ENCODE measurements at regions not wholly inside any gene's neighbourhood (a gene's known extent, or its start where the extent isn't known, plus 50 kb on each side); places are given as distances from the start of the nearest gene placed in this dataset.

DNA sequence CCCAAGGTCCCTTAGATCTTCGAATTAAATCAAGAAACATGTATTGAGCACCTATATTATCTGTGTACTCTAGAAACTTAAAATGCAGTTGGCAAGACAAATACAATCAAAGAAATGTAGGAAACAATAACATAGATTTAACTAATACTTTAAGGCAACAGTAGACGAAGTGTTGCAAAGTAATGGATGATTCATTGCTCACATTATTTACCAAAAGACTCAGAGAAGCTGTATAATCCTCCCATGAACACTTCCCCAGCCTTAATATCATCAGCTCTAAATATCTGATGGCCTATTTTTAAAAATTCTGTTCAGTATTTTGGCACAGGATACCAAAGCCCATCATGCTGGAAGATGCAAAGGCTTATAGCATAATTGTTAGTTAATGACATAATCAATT, 272.1 kb upstream of the TTC14 start:
- DNase-seq (ENCODE audit: insufficient read length, low spot score) (no peak), FAIRE-seq (no peak)

DNA sequence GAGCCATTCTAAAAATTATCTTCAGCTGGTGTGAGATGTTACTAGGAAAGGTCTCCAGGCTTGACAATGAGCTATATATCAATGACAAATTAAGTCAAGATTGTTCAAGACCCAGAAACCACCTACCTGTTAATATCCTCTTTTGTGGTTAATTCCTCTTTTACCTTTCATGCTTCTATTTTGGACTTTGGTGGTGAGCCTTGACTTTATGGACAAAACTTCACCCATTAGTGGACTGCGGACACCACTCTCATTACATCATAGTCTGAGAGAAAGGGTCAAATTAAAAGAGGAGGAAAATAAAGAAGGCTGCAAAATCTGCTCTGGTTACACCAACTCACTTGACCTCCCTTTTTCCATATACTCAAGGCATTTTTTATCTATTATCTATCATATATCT, 271.5 kb upstream of the TTC14 start:
- DNase-seq (ENCODE audit: insufficient read length, low spot score) (no peak), FAIRE-seq (no peak)

DNA sequence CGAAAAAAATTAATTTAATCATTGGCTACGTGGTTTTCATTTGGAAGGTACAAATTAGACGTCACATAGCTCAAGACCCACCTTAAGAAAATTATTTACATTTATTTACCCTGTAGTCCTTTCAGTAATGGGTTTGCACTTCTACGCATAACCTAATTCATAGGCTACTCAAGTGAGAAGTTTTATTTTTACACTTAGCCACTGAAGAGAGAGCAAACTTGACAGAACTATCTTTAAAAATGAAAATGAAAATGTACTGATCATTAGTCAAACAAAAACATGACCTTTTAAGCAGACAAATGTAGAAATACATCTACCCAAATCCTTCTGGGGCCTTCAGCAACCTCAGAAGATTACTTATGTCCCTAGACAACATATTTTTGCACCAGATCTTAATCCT, 269.4 kb upstream of the TTC14 start:
- FAIRE-seq (no peak), DNase-seq (ENCODE audit: insufficient read length, low spot score) (no peak)

DNA sequence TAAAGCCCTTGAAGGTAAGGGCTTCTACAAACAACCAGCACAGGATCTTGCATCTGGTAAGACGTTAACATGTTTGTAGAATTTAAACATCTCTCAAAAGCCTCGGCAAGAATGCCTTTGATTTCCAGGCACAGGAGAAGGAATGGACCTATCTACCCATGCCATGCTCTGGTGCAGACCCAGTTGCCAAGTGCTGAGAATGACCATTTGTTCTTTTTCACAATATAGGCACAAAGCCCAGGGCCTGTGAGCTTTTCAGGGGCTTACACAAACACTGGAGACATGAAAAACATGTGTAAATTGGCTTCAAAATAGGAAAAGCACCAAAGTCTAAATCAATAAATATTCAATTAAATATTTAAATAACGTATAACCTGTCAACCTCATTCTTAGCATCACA, 266.9 kb upstream of the TTC14 start:
- FAIRE-seq (no peak), DNase-seq (ENCODE audit: insufficient read length, low spot score) (no peak)

DNA sequence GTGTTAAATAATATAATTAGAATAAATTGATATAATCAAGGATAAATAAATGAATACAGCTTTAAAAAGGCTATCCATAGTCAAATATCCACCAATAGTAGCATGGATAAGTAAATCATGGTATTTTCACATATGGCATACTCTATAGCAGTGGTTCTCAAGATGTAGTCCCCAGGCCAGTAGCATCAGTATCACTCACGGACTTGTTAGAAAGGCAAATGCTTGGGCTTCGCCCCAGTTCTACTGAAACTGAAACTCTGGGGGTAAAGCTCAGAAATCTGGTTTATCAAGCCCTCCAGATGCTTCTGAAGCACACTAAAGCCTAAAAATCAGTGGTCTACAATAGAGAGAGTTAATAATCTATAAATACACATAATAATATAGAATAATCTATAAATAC, 261.6 kb upstream of the TTC14 start:
- FAIRE-seq: no peak
- DNase-seq (ENCODE audit: insufficient read length, low spot score): no peak

DNA sequence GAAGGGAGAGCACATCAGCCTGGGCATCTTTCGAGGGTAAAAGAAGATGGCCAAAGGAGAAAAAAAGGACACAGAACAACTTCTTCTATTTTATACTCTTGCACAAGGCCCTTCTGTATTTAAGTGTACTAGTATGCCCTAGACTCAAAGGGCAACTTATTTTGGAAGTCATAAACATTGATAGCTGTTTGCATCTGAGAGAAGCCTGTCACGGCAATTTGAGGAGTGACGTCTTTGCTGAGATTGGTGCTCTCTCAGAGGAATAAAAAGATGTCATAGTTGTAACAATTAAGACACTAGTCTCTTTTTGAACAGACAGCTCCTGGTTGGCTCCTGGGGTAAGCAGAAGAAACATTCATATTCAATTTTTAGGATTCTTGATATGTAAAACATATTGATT, 260.4 kb upstream of the TTC14 start:
- FAIRE-seq (no peak), DNase-seq (ENCODE audit: insufficient read length, low spot score) (no peak)

DNA sequence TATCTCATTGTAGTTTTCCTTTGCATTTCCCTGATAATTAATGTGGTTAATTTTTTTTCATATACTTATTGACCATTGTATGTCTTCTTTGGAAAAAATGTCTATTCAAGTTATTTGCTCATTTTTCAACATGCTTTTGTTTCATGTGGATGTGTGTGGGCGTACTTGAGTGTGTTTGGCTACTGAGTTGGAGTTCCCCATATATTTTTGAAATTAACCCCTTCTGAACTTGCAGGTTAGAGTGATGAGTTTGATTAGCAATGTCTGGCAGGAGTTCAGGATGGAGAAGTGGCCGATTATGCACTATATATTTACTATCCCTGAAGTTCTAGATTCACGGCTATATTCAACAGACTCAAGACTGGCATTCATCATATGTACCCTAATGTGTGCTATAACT, 250.4 kb upstream of the TTC14 start:
- DNase-seq (ENCODE audit: insufficient read length, low spot score): no peak
- FAIRE-seq: no peak

DNA sequence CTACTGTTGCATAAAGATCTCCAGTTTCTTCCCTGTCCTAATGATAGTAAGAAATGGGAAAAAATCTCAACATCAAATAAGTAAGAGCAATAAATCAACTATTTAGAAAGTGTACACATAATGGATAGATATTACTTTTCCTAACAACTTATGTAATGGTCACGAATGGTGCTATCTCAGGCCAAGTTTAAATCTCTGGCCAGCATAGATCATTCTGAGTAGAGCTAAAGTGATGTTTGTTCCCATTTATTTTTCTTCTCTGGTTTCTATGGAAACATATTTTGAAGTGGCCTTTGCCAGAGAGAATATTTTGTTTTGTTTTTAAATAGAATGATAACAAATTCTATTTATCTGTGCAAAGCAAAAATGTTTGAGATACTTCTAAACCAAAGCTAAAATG, 249.7 kb upstream of the TTC14 start:
- no peak for FAIRE-seq
- DNase-seq (ENCODE audit: insufficient read length, low spot score): no peak

DNA sequence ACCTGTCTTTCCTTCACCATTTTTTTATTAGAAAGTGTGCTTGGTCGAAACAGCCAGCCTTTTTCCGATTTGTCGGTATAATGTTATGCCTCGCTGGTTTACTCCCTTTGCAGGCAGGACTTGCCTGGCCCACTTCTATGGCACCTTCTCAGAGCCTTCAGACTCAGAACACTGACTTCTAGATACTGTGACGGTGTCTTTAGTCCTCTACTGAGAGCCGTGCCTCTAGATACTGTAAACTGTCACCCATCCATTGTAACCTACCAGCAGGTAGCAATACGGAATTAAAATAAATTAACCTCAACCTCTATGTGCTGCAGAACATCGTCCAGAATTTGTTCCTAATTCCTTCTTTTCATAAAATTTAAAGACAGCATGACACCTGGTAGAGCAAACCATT, 247.7 kb upstream of the TTC14 start:
- FAIRE-seq (no peak), DNase-seq (ENCODE audit: insufficient read length, low spot score) (no peak)

DNA sequence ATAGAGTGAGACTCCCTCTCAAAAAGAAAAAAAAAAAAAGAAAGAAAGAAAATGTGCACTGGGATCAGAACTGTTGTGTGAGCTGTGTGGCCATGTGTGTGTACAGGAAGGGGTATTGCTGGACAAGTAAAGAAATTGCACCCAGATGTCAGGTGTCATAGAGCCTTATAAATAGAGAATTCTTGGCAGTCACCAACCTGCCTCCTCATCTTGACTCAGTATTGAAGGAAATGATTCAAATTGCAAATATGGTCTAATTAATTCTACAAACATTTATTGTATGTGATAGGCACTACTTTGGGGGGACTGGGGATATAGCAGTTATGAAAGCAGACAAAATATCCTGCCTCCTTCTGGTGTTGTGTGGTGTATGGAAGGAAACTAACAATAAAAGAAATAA, 243.8 kb upstream of the TTC14 start:
- no peak for FAIRE-seq
- no peak for DNase-seq (ENCODE audit: insufficient read length, low spot score)

DNA sequence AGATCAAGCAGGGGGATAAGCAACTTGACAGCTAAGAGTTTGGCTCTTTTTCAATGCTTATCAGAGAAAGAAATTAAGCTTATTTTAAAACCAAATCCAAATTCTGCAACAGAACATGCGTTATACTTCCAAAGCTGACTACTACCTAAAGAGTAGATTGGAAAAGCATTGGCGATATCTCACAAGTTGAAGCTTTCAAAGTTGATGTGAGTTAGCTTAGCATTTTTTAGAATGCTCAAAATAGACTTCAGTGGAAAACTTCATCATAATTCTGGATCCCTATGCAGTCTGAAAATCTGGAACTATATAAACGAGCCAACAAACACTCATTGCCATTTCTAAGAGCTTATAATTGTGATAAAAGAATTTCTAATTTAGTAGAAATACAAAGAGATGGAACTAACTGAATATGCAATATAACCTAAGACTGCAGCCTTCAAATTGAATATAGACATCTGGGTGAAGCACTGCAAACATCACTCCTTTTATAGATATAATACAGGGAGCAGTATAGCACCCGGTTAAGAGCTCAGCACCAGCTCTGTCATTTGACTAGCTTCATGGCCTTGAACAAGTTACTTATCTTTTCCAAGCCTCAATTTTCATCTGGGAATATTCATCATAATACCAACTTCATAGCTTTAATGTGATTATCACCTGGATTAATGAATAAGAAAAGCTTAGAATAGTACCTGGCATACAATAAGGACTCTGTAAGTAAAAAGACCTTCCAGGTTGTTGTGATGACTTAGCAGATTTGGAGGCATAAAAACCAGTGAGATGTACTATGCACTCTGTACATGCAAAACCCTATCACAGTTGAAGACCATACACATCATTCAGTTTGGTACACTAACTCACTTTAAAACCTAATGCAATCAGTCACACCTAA, 242.7 kb upstream of the TTC14 start:
- no peak for FAIRE-seq
- DNase-seq (ENCODE audit: insufficient read length, low spot score): no peak

DNA sequence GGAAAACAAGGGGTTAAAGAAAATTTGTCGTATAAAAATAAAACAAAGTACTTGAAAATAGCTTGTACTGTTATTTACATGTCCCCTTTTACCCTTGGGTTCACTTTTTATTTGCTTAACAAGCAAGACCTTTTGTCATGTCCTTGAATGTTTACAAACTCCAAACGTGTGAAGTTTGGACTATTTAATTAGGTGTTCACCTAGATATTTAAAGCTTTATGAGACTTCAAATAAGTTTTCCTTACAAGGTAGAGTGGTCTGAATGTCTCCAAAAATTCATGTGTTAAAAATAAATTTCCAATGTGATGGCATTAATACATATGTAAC, 242.0 kb upstream of the TTC14 start:
- DNase-seq (ENCODE audit: insufficient read length, low spot score): no peak
- FAIRE-seq: no peak

DNA sequence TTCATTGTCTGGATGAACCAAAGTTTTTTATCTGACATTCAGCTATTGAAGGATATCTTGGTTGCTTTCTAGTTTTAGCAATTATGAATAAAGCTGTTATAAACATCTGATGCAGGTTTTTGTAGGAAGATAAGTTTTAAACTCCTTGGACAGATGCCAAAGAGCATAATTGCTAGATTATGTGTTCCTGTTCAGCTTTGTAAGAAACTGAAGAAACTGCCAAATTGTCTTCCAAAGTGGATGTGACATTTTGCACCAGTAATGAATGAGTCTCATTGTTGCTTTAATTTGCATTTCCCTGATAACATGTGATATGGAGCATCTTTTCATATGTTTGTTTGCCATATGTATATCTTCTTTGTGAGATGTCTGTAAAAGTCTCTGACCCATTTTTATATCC, 239.9 kb upstream of the TTC14 start:
- DNase-seq (ENCODE audit: insufficient read length, low spot score) (no peak), FAIRE-seq (no peak)

DNA sequence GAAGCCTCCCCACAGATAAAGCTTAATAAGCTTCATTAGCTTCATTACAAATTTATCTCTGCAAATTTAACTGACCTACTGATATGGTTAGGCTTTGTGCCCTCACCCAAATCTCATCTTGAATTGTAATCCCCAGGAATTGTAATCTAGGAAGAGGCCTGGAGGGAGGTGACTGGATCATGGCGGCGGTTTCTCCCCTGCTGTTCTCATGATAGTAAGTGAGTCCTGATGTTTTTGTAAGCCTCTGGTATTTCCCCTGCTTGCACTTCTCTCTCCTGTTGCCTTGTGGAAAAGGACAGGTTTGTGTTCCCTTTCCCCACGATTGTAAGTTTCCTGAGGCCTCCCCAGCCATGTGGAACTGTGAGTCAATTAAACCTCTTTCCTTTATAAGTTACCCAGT, 226.1 kb upstream of the TTC14 start:
- no peak for DNase-seq (ENCODE audit: insufficient read length, low spot score)
- FAIRE-seq: no peak

DNA sequence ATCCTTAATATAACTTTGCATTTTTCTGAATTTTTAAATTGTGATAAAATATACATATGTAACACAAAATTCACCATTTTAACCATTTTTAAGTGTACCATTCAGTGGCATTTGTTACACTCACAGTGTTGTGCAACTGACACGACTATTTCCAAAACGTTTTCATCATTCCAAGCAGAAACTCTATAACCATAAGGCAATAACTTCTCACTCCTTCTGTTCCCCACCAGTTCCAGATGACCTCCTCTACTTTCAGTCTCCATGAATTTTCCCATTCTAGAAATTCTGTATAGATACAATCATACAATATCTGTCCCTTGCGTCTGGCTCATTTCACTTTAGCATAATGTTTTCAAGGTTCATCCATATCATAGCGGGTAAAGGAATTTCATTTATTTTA, 223.5 kb upstream of the TTC14 start:
- no peak for DNase-seq (ENCODE audit: insufficient read length, low spot score)
- no peak for FAIRE-seq

DNA sequence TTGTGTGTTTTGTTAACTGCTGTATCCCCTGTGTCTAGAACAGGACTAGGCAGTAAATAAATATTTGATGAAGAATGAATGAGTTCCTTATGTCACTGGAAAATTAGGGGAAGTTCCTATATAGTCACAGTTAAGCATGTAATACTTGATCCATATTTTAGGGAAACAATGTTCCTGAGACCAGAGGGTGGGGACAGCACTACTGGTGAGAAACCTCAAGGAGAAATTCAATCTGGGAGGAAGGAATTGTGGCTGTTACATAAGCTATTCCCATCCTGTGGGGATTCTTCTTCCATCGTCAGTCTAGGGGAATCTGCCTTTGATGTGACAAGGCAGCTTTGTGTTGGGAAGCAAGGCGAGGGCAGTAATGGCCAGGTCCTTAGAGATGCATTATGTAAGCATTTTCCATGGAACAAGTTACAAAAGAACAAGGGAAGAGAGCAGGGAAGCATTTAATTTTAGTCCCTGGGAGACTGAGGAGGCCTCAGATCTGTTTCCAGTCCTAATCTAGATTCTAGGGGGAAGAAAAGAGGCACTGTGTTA, 219.3 kb upstream of the TTC14 start:
- no peak for DNase-seq (ENCODE audit: insufficient read length, low spot score)
- FAIRE-seq: no peak

DNA sequence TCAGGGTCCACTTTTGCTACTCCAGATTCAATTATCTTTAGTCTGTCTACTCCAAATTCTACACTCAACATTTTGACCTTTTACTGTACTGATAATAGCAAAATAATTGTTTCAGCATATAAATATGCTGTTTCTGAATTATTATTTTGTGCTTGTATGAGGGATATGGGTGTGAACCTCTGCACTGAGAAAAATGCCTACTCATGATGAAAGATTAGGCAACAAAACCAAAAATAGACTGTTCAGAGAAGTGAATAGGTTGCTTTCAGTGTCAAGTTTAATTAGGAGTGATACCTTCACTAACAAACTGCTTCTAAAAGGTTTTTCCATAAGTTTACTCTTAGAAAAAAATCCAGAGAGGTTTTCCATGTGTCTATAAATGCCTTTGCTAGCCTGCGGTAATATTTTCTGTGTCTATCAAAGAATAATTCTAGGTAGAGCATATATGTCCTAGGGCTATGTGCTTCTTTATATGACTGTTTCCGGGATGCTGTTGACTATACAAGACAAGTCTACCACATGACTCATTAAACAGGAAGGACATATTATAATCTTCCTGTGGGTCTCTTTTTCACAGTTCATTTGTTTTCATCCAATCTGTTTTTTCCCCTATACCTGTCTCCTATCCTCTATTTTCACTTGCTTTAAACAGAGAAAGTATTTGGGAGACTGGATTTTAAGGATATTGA, 218.5 kb upstream of the TTC14 start:
- FAIRE-seq (no peak), DNase-seq (ENCODE audit: insufficient read length, low spot score) (no peak)

DNA sequence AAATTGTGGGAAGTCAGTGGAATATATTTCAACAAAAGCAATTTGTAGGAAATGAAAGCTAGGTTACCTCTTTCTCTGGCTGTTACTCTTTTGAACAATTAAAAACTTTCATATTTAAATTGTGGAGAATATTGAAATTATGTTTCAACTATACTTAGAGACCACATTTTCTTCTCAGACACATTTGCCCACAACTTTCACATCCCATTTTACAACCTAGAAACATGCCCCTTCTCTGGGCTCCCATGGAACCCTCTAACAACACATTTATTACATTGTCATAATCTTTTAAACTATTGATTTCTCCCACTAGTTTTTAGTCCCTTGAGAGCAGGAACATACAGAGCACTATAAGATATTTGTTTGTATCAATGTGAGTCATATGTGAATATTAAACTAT, 211.7 kb upstream of the TTC14 start:
- DNase-seq (ENCODE audit: insufficient read length, low spot score): no peak
- no peak for FAIRE-seq

DNA sequence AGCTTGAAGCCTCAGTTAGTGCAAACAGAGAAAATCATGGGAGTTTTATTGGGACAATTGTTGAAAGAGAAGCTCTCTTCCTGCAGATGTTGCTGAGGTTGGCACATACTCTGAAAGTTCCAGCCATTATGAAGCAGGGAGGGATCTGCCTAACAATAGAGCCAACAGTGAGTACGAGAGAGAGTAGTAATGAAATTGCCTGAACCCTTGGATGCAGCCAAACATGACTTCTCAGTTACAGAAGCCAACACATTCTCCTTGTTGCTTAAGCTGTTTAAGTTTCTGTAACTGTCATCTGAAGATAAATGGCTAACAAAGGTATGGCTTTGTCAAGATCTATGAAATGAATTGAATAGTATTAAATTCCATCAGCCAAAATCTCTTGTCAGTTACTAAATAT, 211.0 kb upstream of the TTC14 start:
- DNase-seq (ENCODE audit: insufficient read length, low spot score) (no peak), FAIRE-seq (no peak)

DNA sequence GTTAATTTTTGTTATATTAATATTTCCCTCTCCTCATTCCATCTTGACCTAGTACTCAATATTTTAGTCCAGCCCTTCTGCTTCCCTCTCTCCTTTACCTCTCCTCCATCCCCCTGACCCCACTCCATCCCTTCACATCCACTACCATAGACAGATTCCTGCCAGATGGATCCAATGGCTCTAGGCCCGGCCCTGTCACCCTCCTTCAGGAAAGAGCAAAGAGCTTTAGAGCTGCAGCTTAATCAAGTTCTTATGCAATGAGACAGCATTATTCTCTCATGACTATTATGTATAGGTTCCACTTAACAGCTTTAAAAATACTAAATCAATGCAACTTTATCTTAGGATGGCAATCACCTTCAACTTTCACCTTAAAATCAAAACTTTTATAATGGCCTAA, 200.7 kb upstream of the TTC14 start:
- no peak for FAIRE-seq
- no peak for DNase-seq (ENCODE audit: insufficient read length, low spot score)

DNA sequence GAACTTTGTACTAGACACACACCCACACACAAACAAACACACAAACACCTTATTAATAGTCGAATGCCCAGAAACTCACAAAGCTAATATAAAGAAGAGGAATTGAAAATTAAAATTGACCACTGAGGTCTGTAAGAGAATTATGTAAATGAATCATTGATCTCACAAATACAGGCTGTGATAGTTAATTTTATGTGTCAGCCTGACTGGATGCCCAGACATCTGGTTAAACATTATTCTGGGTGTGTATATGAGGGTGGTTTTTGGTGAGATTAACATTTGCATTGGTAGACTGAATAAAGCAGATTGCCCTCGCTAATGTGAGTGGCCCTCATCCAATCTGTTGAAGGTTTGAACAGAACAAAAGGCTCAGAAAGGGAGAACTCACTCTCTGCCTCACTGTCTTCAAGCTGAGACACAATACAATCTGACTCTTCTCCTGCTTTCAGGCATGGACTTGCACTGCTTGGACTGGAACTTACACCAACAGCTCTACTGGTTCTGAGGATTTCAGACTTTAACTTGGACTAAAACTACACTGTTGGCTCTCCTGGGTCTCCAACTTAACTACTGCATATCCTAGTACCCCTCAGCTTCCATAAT, 199.4 kb upstream of the TTC14 start:
- DNase-seq (ENCODE audit: insufficient read length, low spot score) (no peak), FAIRE-seq (no peak)

DNA sequence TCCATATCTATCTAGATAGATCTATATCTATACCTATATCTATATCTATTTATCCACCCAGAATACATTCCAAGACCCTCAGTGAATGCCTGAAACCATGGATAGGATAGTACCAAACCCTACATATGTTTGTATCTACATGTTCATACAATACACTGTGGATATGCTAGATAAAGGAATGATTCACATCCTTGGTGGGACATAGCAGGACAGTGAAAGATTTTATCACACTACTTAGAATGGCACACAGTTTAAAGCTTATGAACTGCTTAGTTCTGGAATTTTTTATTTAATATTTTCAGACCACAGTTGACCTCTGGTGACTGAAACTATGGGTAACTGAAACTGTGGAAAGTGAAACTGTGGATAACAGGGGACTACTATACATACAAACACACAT, 198.8 kb upstream of the TTC14 start:
- DNase-seq (ENCODE audit: insufficient read length, low spot score) (no peak), FAIRE-seq (no peak)

All from HTR-8/SVneo (cell line).